ENCODE measurements at regions not wholly inside any gene's neighbourhood (a gene's known extent, or its start where the extent isn't known, plus 50 kb on each side); places are given as distances from the start of the nearest gene placed in this dataset.

DNA sequence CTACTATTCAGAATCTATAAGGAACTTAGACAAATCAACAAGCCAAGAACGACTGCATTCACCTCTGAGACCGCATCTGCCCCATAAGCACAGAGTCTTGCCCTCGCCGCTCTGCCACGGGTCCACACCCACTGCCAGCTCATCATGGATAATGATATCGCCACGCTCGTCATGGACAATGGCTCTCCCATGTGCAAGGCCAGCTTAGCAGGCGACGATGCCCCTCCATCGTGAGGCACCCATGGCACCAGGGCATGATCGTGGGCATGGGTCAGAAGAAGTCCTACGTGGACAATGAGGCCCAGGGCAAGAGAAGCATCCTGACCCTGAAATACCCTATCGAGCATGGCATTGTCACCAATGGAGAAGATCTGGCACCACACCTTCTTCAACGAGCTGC, 92.1 kb upstream of the FXR1 start:
- TF ChIP-seq ZNF121 (tag by site-specific recombination; IDR thresholded peaks at IDR 0.05) (no peak), ZNF677 (tag by site-specific recombination; IDR thresholded peaks at IDR 0.05) (no peak), ZFP41 (tag by site-specific recombination; IDR thresholded peaks at IDR 0.05; ENCODE audit: borderline replicate concordance) (no peak), BCL11A (tag by site-specific recombination; IDR thresholded peaks at IDR 0.05; ENCODE audit: low read depth) (no peak), ZNF433 (tag by site-specific recombination; IDR thresholded peaks at IDR 0.05; ENCODE audit: low read depth) (no peak)
- TF ChIP-seq, protein P1, sequence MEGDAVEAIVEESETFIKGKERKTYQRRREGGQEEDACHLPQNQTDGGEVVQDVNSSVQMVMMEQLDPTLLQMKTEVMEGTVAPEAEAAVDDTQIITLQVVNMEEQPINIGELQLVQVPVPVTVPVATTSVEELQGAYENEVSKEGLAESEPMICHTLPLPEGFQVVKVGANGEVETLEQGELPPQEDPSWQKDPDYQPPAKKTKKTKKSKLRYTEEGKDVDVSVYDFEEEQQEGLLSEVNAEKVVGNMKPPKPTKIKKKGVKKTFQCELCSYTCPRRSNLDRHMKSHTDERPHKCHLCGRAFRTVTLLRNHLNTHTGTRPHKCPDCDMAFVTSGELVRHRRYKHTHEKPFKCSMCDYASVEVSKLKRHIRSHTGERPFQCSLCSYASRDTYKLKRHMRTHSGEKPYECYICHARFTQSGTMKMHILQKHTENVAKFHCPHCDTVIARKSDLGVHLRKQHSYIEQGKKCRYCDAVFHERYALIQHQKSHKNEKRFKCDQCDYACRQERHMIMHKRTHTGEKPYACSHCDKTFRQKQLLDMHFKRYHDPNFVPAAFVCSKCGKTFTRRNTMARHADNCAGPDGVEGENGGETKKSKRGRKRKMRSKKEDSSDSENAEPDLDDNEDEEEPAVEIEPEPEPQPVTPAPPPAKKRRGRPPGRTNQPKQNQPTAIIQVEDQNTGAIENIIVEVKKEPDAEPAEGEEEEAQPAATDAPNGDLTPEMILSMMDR (tag by site-specific recombination; IDR thresholded peaks at IDR 0.05) = no peak

All from HEK293 (cell line).